Trophoblast cell (in vitro differentiated cells and primary cell): ENCODE measurements at regions not wholly inside any gene's neighbourhood (a gene's known extent, or its start where the extent isn't known, plus 50 kb on each side); places are given as distances from the start of the nearest gene placed in this dataset.

Experiments used
- DNase-seq, 2 donors: peaks; one replicate each; pipeline ENCODE4 v3.0.0-alpha.2; 2016
- H2AFZ ChIP-seq: 2 replicates; pipeline ENCODE4 v1.6.1; 2013; ENCODE audit warnings: low read length, moderate library complexity, mild to moderate bottlenecking; ENCODE audit not compliant: insufficient read depth, poor library complexity
- H2AK5ac ChIP-seq: 2 replicates; pipeline ENCODE4 v1.6.1; 2013; ENCODE audit warnings: mild to moderate bottlenecking, low read length
- H2BK120ac ChIP-seq: 2 replicates; pipeline ENCODE4 v1.6.1; 2013; ENCODE audit warnings: low read length, mild to moderate bottlenecking, moderate library complexity; ENCODE audit not compliant: insufficient read depth, poor library complexity
- H2BK12ac ChIP-seq: 2 replicates; pipeline ENCODE4 v1.6.1; 2013; ENCODE audit warnings: mild to moderate bottlenecking, low read length, moderate library complexity
- H2BK5ac ChIP-seq: 2 replicates; pipeline ENCODE4 v1.6.1; 2013; ENCODE audit warnings: low read length, low read depth, moderate library complexity, mild to moderate bottlenecking; ENCODE audit not compliant: poor library complexity
- H3K14ac ChIP-seq: 2 replicates; pipeline ENCODE4 v1.6.1; 2013; ENCODE audit warnings: mild to moderate bottlenecking, low read length
- H3K18ac ChIP-seq: 2 replicates; pipeline ENCODE4 v1.6.1; 2013; ENCODE audit warnings: mild to moderate bottlenecking, low read length
- H3K23ac ChIP-seq: 2 replicates; pipeline ENCODE4 v1.6.1; 2013; ENCODE audit warnings: low read length
- H3K27ac ChIP-seq: 2 replicates; pipeline ENCODE4 v1.5.1; 2013; ENCODE audit warnings: low read depth, mild to moderate bottlenecking, inconsistent platforms, low read length, moderate library complexity
- H3K27me3 ChIP-seq: 2 replicates; pipeline ENCODE4 v1.6.1; 2013; ENCODE audit warnings: inconsistent platforms, mild to moderate bottlenecking, low read length, moderate library complexity; ENCODE audit not compliant: insufficient read depth
- H3K36me3 ChIP-seq, 2 experiments: 1 replicate in 1 of 2; 2 replicates in 1 of 2; pipeline ENCODE4 v1.6.1; 2013; ENCODE audit warnings: low read length in 2 of 2, mild to moderate bottlenecking in 2 of 2, moderate library complexity in 1 of 2; ENCODE audit not compliant: insufficient read depth in 2 of 2, control insufficient read depth in 1 of 2
- H3K4ac ChIP-seq: 2 replicates; pipeline ENCODE4 v1.6.1; 2013; ENCODE audit warnings: low read depth, mild to moderate bottlenecking, low read length, moderate library complexity
- H3K4me1 ChIP-seq, 2 experiments: 1 replicate in 1 of 2; 2 replicates in 1 of 2; pipeline ENCODE4 v1.6.1; 2013; ENCODE audit warnings: low read length in 2 of 2, mild to moderate bottlenecking in 2 of 2, moderate library complexity in 1 of 2; ENCODE audit not compliant: insufficient read depth in 2 of 2, control insufficient read depth in 1 of 2
- H3K4me2 ChIP-seq: 2 replicates; pipeline ENCODE4 v1.6.1; 2013; ENCODE audit warnings: inconsistent platforms, mild to moderate bottlenecking, low read length, moderate library complexity
- H3K4me3 ChIP-seq: 2 replicates; pipeline ENCODE4 v1.5.1; 2013; ENCODE audit warnings: mild to moderate bottlenecking, low read depth, low read length, inconsistent platforms
- H3K79me1 ChIP-seq: one replicate; pipeline ENCODE4 v1.6.1; 2013; ENCODE audit warnings: low read length
- H3K79me2 ChIP-seq: 2 replicates; pipeline ENCODE4 v1.6.1; 2013; ENCODE audit warnings: low read length, mild to moderate bottlenecking; ENCODE audit not compliant: control insufficient read depth, insufficient read depth, poor library complexity
- H3K9ac ChIP-seq: 2 replicates; pipeline ENCODE4 v1.6.1; 2013; ENCODE audit warnings: mild to moderate bottlenecking, low read length
- H3K9me3 ChIP-seq: 2 replicates; pipeline ENCODE4 v1.6.1; 2013; ENCODE audit warnings: low read depth, mild to moderate bottlenecking, control low read depth, inconsistent platforms, low read length; ENCODE audit not compliant: insufficient read depth
- H4K12ac ChIP-seq: 2 replicates; pipeline ENCODE4 v1.6.1; 2013; ENCODE audit warnings: low read depth, mild to moderate bottlenecking, low read length, moderate library complexity
- H4K8ac ChIP-seq: 2 replicates; pipeline ENCODE4 v1.6.1; 2013; ENCODE audit warnings: low read depth, mild to moderate bottlenecking, low read length, moderate library complexity
- H4K91ac ChIP-seq: one replicate; pipeline ENCODE4 v1.6.1; 2013; ENCODE audit warnings: low read depth, mild to moderate bottlenecking, low read length, moderate library complexity
- WGBS: extraction: QIAGEN DNeasy Blood & Tissue Kit; methylation state at CpG from one replicate; pipeline ENCODE4 v1.1.7; 2013; ENCODE audit warnings: missing lambda C conversion rate; ENCODE audit not compliant: insufficient read length, insufficient coverage; ENCODE audit errors: extremely low coverage; 5-methylcytosine and 5-hydroxymethylcytosine counted together

DNA sequence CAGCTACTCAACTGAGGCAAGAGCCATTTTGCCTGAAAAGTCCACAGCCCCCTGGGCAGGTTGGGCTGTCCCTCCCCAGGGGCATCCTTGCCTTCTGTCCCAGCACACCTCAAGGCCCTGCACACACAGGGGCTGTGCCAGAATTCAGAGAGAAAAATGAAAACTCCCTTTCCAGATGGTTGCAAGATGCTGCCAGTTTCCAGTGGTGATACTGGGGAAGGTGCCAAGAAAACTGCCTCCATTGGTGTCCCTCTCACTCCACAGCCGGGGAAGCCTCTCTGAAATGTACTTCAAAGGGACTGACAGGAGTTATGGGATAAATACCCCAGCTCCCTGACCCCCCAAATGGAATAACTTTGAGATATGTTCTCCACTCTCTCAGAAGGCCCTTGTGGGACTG, 154.2 kb upstream of the MAFB start:
- no peak for DNase-seq
- H2BK120ac ChIP-seq: no peak overlapping the region
- no peak overlapping the region for H3K4ac ChIP-seq
- WGBS: no CpG with 5 or more reads among the region's 1 CpG
- H2BK12ac ChIP-seq: no peak overlapping the region
- no peak overlapping the region for H4K91ac ChIP-seq
- no peaks in the 10 kb centered on the region for H3K79me2 ChIP-seq
- no peaks in the 10 kb centered on the region for H3K9me3 ChIP-seq
- no peaks in the 10 kb centered on the region for H3K79me1 ChIP-seq
- no peak overlapping the region for H2AK5ac ChIP-seq
- H4K8ac ChIP-seq: no peak overlapping the region
- H2BK5ac ChIP-seq: no peak overlapping the region
- no peak overlapping the region for H3K9ac ChIP-seq
- no peak overlapping the region for H3K23ac ChIP-seq
- no peak overlapping the region for H3K18ac ChIP-seq
- H2AFZ ChIP-seq: no peak overlapping the region
- H3K4me3 ChIP-seq: no peak overlapping the region
- no peaks in the 10 kb centered on the region for H3K4me1 ChIP-seq
- no peak overlapping the region for H3K14ac ChIP-seq
- no peak overlapping the region for H4K12ac ChIP-seq
- no peaks in the 10 kb centered on the region for H3K36me3 ChIP-seq
- H3K27ac ChIP-seq: no peak overlapping the region
- H3K4me2 ChIP-seq: no peak overlapping the region
- H3K27me3 ChIP-seq: no peaks in the 10 kb centered on the region

DNA sequence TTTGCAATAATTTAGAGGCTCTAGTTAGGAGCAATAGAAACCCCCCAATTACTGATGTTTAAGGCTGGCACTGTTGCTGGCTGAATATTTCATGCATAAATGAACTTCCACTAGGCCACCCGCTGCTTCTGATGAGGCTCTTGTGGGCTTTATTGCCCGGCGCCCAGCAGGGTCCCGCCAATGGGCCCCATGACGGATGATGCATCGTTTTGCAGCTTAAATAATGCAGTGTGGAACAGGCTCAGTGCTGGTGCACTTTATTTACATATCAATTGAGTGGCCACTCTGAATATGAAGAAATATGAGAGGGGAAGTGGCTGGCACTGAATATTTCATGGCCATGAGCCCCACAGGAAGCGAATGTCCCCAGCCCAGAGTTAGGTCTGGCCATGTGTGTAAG, 155.3 kb upstream of the MAFB start:
- DNase-seq: no peak
- no peak overlapping the region for H4K12ac ChIP-seq
- H4K8ac ChIP-seq: no peak overlapping the region
- no peak overlapping the region for H3K4ac ChIP-seq
- H3K27me3 ChIP-seq: no peaks in the 10 kb centered on the region
- no peaks in the 10 kb centered on the region for H3K79me2 ChIP-seq
- no peaks in the 10 kb centered on the region for H3K4me1 ChIP-seq
- H2BK120ac ChIP-seq: no peak overlapping the region
- H3K18ac ChIP-seq: no peak overlapping the region
- no peak overlapping the region for H3K4me2 ChIP-seq
- no peak overlapping the region for H3K14ac ChIP-seq
- no peak overlapping the region for H2AFZ ChIP-seq
- no peak overlapping the region for H4K91ac ChIP-seq
- H3K27ac ChIP-seq: no peak overlapping the region
- H3K9ac ChIP-seq: no peak overlapping the region
- H3K79me1 ChIP-seq: no peaks in the 10 kb centered on the region
- no peaks in the 10 kb centered on the region for H3K36me3 ChIP-seq
- no peak overlapping the region for H2BK12ac ChIP-seq
- H3K4me3 ChIP-seq: no peak overlapping the region
- H3K23ac ChIP-seq: no peak overlapping the region
- H2BK5ac ChIP-seq: no peak overlapping the region
- WGBS: no CpG with 5 or more reads among the region's 7 CpGs
- no peaks in the 10 kb centered on the region for H3K9me3 ChIP-seq
- no peak overlapping the region for H2AK5ac ChIP-seq

- no peak overlapping the region for H2BK12ac ChIP-seq
- H3K79me1 ChIP-seq: no peaks in the 10 kb centered on the region
- H3K36me3 ChIP-seq: no peaks in the 10 kb centered on the region
- H2BK5ac ChIP-seq: no peak overlapping the region
- H3K14ac ChIP-seq: no peak overlapping the region
- no peak overlapping the region for H3K4ac ChIP-seq
- WGBS: no CpG with 5 or more reads among the region's 11 CpGs
- H3K4me3 ChIP-seq: no peak overlapping the region
- no peak overlapping the region for H4K8ac ChIP-seq
- no peak overlapping the region for H3K4me2 ChIP-seq
- H3K9me3 ChIP-seq: peaks cover 1% of the 10 kb centered on the region
- H3K23ac ChIP-seq: no peak overlapping the region
- H3K79me2 ChIP-seq: no peaks in the 10 kb centered on the region
- no peaks in the 10 kb centered on the region for H3K4me1 ChIP-seq
- H2AFZ ChIP-seq: no peak overlapping the region
- no peak overlapping the region for H2AK5ac ChIP-seq
- no peaks in the 10 kb centered on the region for H3K27me3 ChIP-seq
- no peak overlapping the region for H3K18ac ChIP-seq
- no peak overlapping the region for H4K91ac ChIP-seq
- DNase-seq: no peak
- H3K27ac ChIP-seq: no peak overlapping the region
- no peak overlapping the region for H3K9ac ChIP-seq
- H4K12ac ChIP-seq: no peak overlapping the region
- no peak overlapping the region for H2BK120ac ChIP-seq
Observed at GRCh38 chr20:40848096-40848495, 159.1 kb upstream of the MAFB start.

DNA sequence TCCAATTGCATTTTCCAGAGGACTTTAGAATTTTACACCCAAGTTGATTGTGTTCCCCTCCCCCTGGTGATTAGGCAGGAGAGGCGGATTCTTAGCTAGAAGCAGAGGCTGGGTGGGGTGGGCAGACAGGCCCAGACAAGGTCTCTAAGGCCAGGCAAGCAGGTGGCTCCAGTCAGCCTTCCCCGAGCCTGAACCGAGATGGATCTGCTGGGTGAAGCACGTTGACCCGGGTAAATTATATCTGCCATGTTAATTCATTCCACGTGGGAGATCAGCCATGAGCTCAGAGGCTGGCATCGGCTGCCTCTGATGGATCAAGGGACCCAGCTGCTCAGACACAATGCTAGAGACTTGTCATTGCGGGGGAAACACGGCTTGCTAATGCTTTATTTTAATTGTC, 159.5 kb upstream of the MAFB start:
- Histone ChIP-seq H3K9me3 (peaks cover 1% of the 10 kb centered on the region), H3K4me2 (no peak overlapping the region), H3K4me3 (no peak overlapping the region), H2BK12ac (no peak overlapping the region), H3K79me2 (no peaks in the 10 kb centered on the region), H3K9ac (no peak overlapping the region), H4K12ac (no peak overlapping the region), H3K27me3 (no peaks in the 10 kb centered on the region), H3K23ac (no peak overlapping the region), H2AK5ac (no peak overlapping the region), H3K36me3 (no peaks in the 10 kb centered on the region), H2AFZ (no peak overlapping the region), H2BK120ac (no peak overlapping the region), H3K27ac (no peak overlapping the region), H4K8ac (no peak overlapping the region), H3K79me1 (no peaks in the 10 kb centered on the region), H3K4me1 (no peaks in the 10 kb centered on the region), H3K4ac (no peak overlapping the region), H3K14ac (no peak overlapping the region), H2BK5ac (no peak overlapping the region), H3K18ac (no peak overlapping the region), H4K91ac (no peak overlapping the region)
- DNase-seq: no peak
- no CpG with 5 or more reads among the region's 9 CpGs for WGBS

DNA sequence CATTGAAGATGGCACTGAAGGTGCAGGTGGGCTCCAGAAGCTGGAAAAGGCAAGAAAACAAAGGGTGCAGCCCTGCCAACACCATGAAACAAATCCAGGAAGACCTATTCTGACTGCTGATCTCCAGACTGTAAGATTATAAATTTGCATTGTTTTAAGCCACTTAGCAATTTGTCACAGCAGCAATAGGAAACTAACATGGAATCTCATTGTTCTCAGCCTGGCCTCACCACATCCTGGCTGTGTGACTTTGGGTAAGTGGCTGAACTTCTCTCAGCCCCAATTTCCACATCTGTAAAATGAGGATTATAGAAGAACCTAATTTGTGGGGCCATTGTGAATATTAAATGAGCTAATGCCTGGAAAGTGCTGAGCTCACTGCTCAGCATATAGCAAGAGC, 160.4 kb upstream of the MAFB start:
- no peak overlapping the region for H3K4ac ChIP-seq
- H3K4me2 ChIP-seq: no peak overlapping the region
- no peak overlapping the region for H3K23ac ChIP-seq
- H4K12ac ChIP-seq: no peak overlapping the region
- no peaks in the 10 kb centered on the region for H3K27me3 ChIP-seq
- H3K79me1 ChIP-seq: no peaks in the 10 kb centered on the region
- no peak overlapping the region for H2BK5ac ChIP-seq
- no peak overlapping the region for H4K91ac ChIP-seq
- no peak overlapping the region for H2AK5ac ChIP-seq
- DNase-seq: no peak
- no peak overlapping the region for H2BK120ac ChIP-seq
- H3K9me3 ChIP-seq: peaks cover 1% of the 10 kb centered on the region
- no peak overlapping the region for H4K8ac ChIP-seq
- no peaks in the 10 kb centered on the region for H3K79me2 ChIP-seq
- no peak overlapping the region for H3K14ac ChIP-seq
- H3K4me3 ChIP-seq: no peak overlapping the region
- H3K36me3 ChIP-seq: no peaks in the 10 kb centered on the region
- H3K18ac ChIP-seq: no peak overlapping the region
- H2AFZ ChIP-seq: no peak overlapping the region
- no peak overlapping the region for H3K27ac ChIP-seq
- H3K9ac ChIP-seq: no peak overlapping the region
- H2BK12ac ChIP-seq: no peak overlapping the region
- no peaks in the 10 kb centered on the region for H3K4me1 ChIP-seq
